Ishikawa (cell line): ENCODE measurements at regions not wholly inside any gene's neighbourhood (a gene's known extent, or its start where the extent isn't known, plus 50 kb on each side); places are given as distances from the start of the nearest gene placed in this dataset.

ENCODE experiments used
- CEBPB ChIP-seq: IDR thresholded peaks from 2 replicates; pipeline ENCODE4 v1.6.1; 2012
- CREB1 ChIP-seq: IDR thresholded peaks from 2 replicates; pipeline ENCODE4 v1.6.1; 2012; ENCODE audit warnings: low read depth
- EGR1 ChIP-seq: IDR thresholded peaks from 2 replicates; pipeline ENCODE4 v1.6.1; 2012
- EP300 ChIP-seq: IDR thresholded peaks from 2 replicates; pipeline ENCODE4 v1.6.1; 2012; ENCODE audit warnings: borderline replicate concordance
- FOXM1 ChIP-seq: IDR thresholded peaks from 2 replicates; pipeline ENCODE4 v1.6.1; 2012; ENCODE audit warnings: low read depth, borderline replicate concordance
- MAX ChIP-seq: IDR thresholded peaks from 2 replicates; pipeline ENCODE4 v1.6.1; 2012
- NFIC ChIP-seq: IDR thresholded peaks from 2 replicates; pipeline ENCODE4 v1.6.1; 2012
- RAD21 ChIP-seq: IDR thresholded peaks from 2 replicates; pipeline ENCODE4 v1.6.1; 2012; ENCODE audit warnings: low read depth
- REST ChIP-seq: IDR thresholded peaks from 2 replicates; pipeline ENCODE4 v1.6.1; 2012; ENCODE audit warnings: low read depth, mild to moderate bottlenecking
- TAF1 ChIP-seq: IDR thresholded peaks from 2 replicates; pipeline ENCODE4 v1.6.1; 2012; ENCODE audit warnings: low read depth, mild to moderate bottlenecking
- TCF12 ChIP-seq: IDR thresholded peaks from 2 replicates; pipeline ENCODE4 v1.6.1; 2012; ENCODE audit warnings: low read depth
- TEAD4 ChIP-seq: IDR thresholded peaks from 2 replicates; pipeline ENCODE4 v1.6.1; 2012
- USF1 ChIP-seq: IDR thresholded peaks from 2 replicates; pipeline ENCODE4 v1.6.1; 2012
- YY1 ChIP-seq: IDR thresholded peaks from 2 replicates; pipeline ENCODE4 v1.6.1; 2012; ENCODE audit warnings: low read depth
- ZBTB7A ChIP-seq: IDR thresholded peaks from 2 replicates; pipeline ENCODE4 v1.6.1; 2012; ENCODE audit warnings: low read depth

- TF ChIP-seq TEAD4 = no peak
- no peak for TF ChIP-seq FOXM1
- no peak for TF ChIP-seq CEBPB
- no peak for TF ChIP-seq NFIC
- TF ChIP-seq RAD21 = no peak
- TF ChIP-seq ZBTB7A = no peak
- TF ChIP-seq CREB1 = no peak
- no peak for TF ChIP-seq EGR1
- TF ChIP-seq YY1 = no peak
- TF ChIP-seq MAX = no peak
Observed at GRCh38 chr4:24143741-24144140, 253.9 kb upstream of the PPARGC1A start.

GRCh38 chr4:24141836-24142235 is 252.0 kb upstream of the PPARGC1A start:
- TF ChIP-seq TAF1 = no peak
- no peak for TF ChIP-seq TCF12
- TF ChIP-seq EP300 = no peak
- no peak for TF ChIP-seq REST
- TF ChIP-seq RAD21 = no peak
- no peak for TF ChIP-seq CEBPB
- TF ChIP-seq TEAD4 = no peak
- no peak for TF ChIP-seq USF1
- TF ChIP-seq ZBTB7A = no peak
- TF ChIP-seq YY1 = no peak
- TF ChIP-seq CREB1 = no peak
- no peak for TF ChIP-seq NFIC
- no peak for TF ChIP-seq MAX
- no peak for TF ChIP-seq FOXM1
- TF ChIP-seq EGR1 = no peak

GRCh38 chr4:24140892-24141291 is 251.0 kb upstream of the PPARGC1A start:
- no peak for TF ChIP-seq REST
- no peak for TF ChIP-seq NFIC
- no peak for TF ChIP-seq FOXM1
- no peak for TF ChIP-seq USF1
- no peak for TF ChIP-seq TEAD4
- no peak for TF ChIP-seq EP300
- TF ChIP-seq CEBPB = no peak

GRCh38 chr4:24137671-24138601 is 248.1 kb upstream of the PPARGC1A start:
- no peak for TF ChIP-seq NFIC
- TF ChIP-seq TAF1 = no peak
- TF ChIP-seq EP300 = no peak
- no peak for TF ChIP-seq EGR1
- TF ChIP-seq FOXM1 = no peak
- TF ChIP-seq TCF12 = no peak
- TF ChIP-seq CREB1 = no peak
- no peak for TF ChIP-seq USF1
- no peak for TF ChIP-seq RAD21
- TF ChIP-seq REST = no peak
- TF ChIP-seq ZBTB7A = no peak
- TF ChIP-seq MAX = no peak
- TF ChIP-seq YY1 = no peak
- no peak for TF ChIP-seq CEBPB
- no peak for TF ChIP-seq TEAD4
